ENCODE measurements at regions not wholly inside any gene's neighbourhood (a gene's known extent, or its start where the extent isn't known, plus 50 kb on each side); places are given as distances from the start of the nearest gene placed in this dataset.

GRCh38 chr12:28865776-28866175 lies 283.3 kb upstream of the FAR2 start:
- H3K27ac ChIP-seq: no peak overlapping the region
- DNase-seq (ENCODE audit: low spot score): no peak
- TF ChIP-seq CTCF (IDR thresholded peaks at IDR 0.05): no peak
- no peak overlapping the region for H3K4me3 ChIP-seq

DNA sequence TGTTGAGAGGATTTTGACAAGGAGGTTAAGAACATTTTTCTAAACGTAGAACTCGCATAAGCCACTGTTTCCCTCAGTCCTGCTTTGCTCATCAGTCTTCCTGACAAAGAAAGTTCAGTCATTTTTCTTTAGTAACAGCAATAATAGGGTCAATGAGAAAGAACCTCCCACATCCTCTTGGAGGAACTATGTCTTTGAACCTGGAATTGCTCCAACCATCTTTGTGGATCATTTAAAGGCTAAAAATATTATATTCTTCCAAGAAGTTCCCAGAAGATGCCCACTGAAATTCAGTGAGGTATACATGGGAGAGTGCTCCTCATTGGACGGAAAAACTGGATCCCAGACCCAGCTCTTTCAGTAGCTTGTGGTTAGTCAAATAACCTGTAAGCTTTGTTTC lies 282.8 kb upstream of the FAR2 start:
- DNase-seq (ENCODE audit: low spot score): no peak
- Histone ChIP-seq H3K27ac (no peak overlapping the region), H3K4me3 (no peak overlapping the region)
- TF ChIP-seq CTCF (IDR thresholded peaks at IDR 0.05): no peak

DNA sequence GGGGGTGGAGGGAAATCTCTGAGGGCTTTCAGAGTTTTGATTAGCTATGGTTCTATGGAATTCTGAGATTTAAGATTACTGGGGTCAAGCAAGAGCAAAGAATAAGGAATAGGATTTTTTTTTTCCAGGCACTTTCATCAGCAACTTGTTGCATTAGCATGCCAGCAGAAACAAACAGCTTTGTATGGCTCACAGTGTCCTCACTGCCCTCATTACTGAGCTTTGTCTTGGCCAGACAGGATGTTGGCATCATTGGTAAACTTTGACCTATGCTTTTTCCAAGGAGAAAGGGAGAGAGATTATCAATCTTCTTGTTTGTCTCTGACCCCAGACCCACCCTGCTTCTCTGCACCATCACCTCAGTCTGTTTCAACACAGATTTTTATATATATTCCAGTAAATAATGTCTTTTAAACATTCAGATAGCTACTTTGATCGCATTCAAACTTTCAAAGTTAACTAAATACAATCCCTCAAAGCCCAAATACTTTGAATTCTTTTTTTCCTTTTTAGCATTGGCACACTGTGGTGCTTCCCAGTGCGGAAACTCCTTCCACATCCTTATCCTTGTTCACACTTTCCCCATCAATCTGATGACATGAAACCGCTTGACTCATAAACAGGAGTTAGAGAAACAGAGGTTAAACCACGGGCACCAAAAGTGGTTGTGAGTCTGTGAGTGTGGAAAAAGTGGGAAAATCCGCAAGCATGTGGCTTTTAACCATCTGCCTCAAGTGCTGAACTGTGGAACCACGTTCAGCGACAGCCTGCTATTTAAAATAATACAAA lies 282.2 kb upstream of the FAR2 start:
- Histone ChIP-seq H3K4me3 (no peak overlapping the region), H3K27ac (no peak overlapping the region)
- no peak for DNase-seq (ENCODE audit: low spot score)
- no peak for TF ChIP-seq CTCF (IDR thresholded peaks at IDR 0.05)

DNA sequence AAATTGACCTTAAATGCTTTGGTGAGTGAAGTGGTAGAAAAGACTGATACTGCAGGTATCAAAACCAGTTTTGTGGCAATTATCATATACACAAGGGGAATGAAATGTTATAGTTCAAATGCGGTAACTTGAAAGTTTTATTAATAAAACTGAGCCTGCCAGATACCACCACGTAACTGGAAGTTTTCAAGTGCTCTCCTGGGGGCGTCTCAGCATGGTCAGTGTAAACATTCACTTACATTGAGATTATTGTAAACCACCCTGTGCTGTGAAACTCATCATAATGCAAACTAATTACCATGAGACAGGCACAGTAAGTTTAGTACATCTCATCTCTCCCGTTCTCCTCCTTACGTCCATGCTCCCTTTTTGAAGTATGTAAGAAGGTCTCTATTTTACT lies 280.7 kb upstream of the FAR2 start:
- no peak overlapping the region for H3K27ac ChIP-seq
- H3K4me3 ChIP-seq: no peak overlapping the region
- no peak for DNase-seq (ENCODE audit: low spot score)
- TF ChIP-seq CTCF (IDR thresholded peaks at IDR 0.05): no peak

DNA sequence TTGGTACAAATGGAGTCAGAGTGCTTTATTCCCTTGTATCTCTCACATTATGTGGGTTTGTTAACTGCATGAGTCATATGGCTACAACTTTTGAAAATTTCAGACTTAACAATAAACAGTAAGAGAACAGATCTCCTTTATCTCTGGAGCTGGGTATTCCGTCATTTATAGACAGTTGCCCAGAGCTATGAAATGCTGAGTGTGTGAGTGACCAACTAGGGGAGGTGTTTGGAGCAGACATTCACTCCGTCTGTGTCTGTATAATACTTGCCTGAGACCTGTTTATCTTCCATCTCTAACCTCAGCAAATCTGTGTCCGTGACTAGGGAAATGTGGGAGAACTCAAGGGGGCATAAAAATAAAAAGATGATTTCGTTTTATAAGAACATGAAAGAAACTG lies 279.9 kb upstream of the FAR2 start:
- no peak for TF ChIP-seq CTCF (IDR thresholded peaks at IDR 0.05)
- no peak for DNase-seq (ENCODE audit: low spot score)
- no peak overlapping the region for H3K4me3 ChIP-seq
- no peak overlapping the region for H3K27ac ChIP-seq

GRCh38 chr12:28870839-28871440 lies 278.1 kb upstream of the FAR2 start:
- no peak for TF ChIP-seq CTCF (IDR thresholded peaks at IDR 0.05)

More at GRCh38 chr12:28870839-28871440, 278.1 kb upstream of the FAR2 start:
- Histone ChIP-seq H3K27ac (no peak overlapping the region), H3K4me3 (no peak overlapping the region)
- DNase-seq (ENCODE audit: low spot score): no peak
